ENCODE measurements at regions not wholly inside any gene's neighbourhood (a gene's known extent, or its start where the extent isn't known, plus 50 kb on each side); places are given as distances from the start of the nearest gene placed in this dataset.

- TF ChIP-seq CTCF (IDR thresholded peaks at IDR 0.05) (no peak), EZH2 (IDR thresholded peaks at IDR 0.05; ENCODE audit: borderline replicate concordance, insufficient read depth, low read depth, low read length, poor library complexity, severe bottlenecking) (no peak)
Observed at GRCh38 chr20:4439461-4439860, 190.4 kb upstream of the ADRA1D start.

Data from B cell (primary cell).